K562 (cell line): ENCODE measurements at regions not wholly inside any gene's neighbourhood (a gene's known extent, or its start where the extent isn't known, plus 50 kb on each side); places are given as distances from the start of the nearest gene placed in this dataset.

Source experiments
- ATAC-seq: fragments of 200-7000 bp; cut with Tn5 transposase; 3 replicates; pipeline ENCODE4 v1.9.1; 2020; ENCODE audit warnings: moderate library complexity
- BruUV-seq: library from RNA; stranded (reverse); fragments of 400-500 nt; replicated peaks from 2 replicates; lab custom pipeline; 2021; lab: Mats Ljungman, UMichigan
- CTCF ChIA-PET: fragments of 300-600 bp; formaldehyde crosslinking; extraction: SDS; loops from one replicate; lab custom pipeline; 2021; ENCODE audit warnings: low intra/inter-chr PET ratio; lab: Yijun Ruan, JAX
- POLR2A ChIA-PET: fragments of 300-600, 350-650 bp; sonication (Branson Sonifier 250); formaldehyde crosslinking; extraction: SDS; loops from one replicate; lab custom pipeline; 2021; ENCODE audit warnings: antibody characterized with exemption, inconsistent platforms; lab: Yijun Ruan, JAX
- DNase-seq, 4 experiments: peaks; one replicate each; pipeline versions ENCODE4 v3.0.0 to v3.0.0-alpha.2; 2011 to 2018; ENCODE audit warnings: low spot score in 3 of 4, mixed read lengths in 3 of 4; ENCODE audit errors: extremely low read depth in 1 of 4
- FAIRE-seq: peaks from 2 replicates; lab custom pipeline; 2011; peaks lifted over from hg19 to GRCh38; lab: Jason Lieb, UNC
- H2AFZ ChIP-seq: 2 replicates; pipeline ENCODE4 v1.6.0; 2011; ENCODE audit warnings: low read depth, low read length, control low read depth, inconsistent platforms
- H3K27ac ChIP-seq: fragments of 200-600 bp; 3 replicates; pipeline ENCODE4 v1.8.0; 2011; ENCODE audit warnings: low read depth, mild to moderate bottlenecking, control low read depth, inconsistent platforms, low read length, moderate library complexity, mixed read lengths; ENCODE audit errors: extremely low read depth
- H3K27me3 ChIP-seq, 2 experiments: fragments of 300-600 bp in 1 of 2; 2 replicates in 1 of 2; 3 replicates in 1 of 2; pipeline versions ENCODE4 v1.6.0 to v1.8.0; 2011; ENCODE audit warnings: inconsistent platforms in 2 of 2, low read length in 2 of 2, mild to moderate bottlenecking in 1 of 2, mixed read lengths in 1 of 2, moderate library complexity in 1 of 2; ENCODE audit not compliant: control insufficient read depth in 2 of 2, insufficient read depth in 2 of 2
- H3K36me3 ChIP-seq: fragments of 300-600 bp; 3 replicates; pipeline ENCODE4 v1.8.0; 2011; ENCODE audit warnings: mild to moderate bottlenecking, low read length, inconsistent platforms; ENCODE audit not compliant: control insufficient read depth, insufficient read depth
- H3K4me1 ChIP-seq, 2 experiments: fragments of 200-600 bp in 1 of 2; replicated peaks in 1 of 2; 2 replicates in 1 of 2; 3 replicates in 1 of 2; pipeline versions ENCODE4 v1.5.1 to v1.8.0; 2011; ENCODE audit warnings: inconsistent platforms in 2 of 2, low read length in 2 of 2, mild to moderate bottlenecking in 1 of 2, mixed read lengths in 1 of 2, moderate library complexity in 1 of 2; ENCODE audit not compliant: control insufficient read depth in 2 of 2, insufficient read depth in 2 of 2
- H3K4me2 ChIP-seq: 2 replicates; pipeline ENCODE4 v1.6.1; 2011; ENCODE audit warnings: low read length, control low read depth, inconsistent platforms, mixed read lengths; ENCODE audit not compliant: insufficient read depth
- H3K4me3 ChIP-seq: fragments of 200-600 bp; sonication (generic), shearing (Covaris generic); 2 replicates; pipeline ENCODE4 v1.5.1; 2016; ENCODE audit warnings: control low read depth, inconsistent platforms
- H3K79me2 ChIP-seq: fragments of 200-600 bp; 3 replicates; pipeline ENCODE4 v1.8.0; 2011; ENCODE audit warnings: low read length, inconsistent platforms; ENCODE audit not compliant: control insufficient read depth, insufficient read depth
- H3K9ac ChIP-seq, 2 experiments: 2 replicates each; pipeline versions ENCODE4 v1.6.0 to v1.6.1; 2011; ENCODE audit warnings: low read depth in 2 of 2, low read length in 2 of 2, control low read depth in 1 of 2, inconsistent platforms in 1 of 2, mild to moderate bottlenecking in 1 of 2, mixed read lengths in 1 of 2; ENCODE audit not compliant: insufficient read depth in 1 of 2
- H3K9me1 ChIP-seq: one replicate; pipeline ENCODE4 v1.6.0; 2011; ENCODE audit warnings: inconsistent platforms, mild to moderate bottlenecking, low read length, moderate library complexity; ENCODE audit not compliant: control insufficient read depth, insufficient read depth
- H3K9me3 ChIP-seq: replicated peaks from 2 replicates; pipeline ENCODE4 v1.5.1; 2011; ENCODE audit warnings: low read depth, low read length, inconsistent platforms; ENCODE audit not compliant: control insufficient read depth, insufficient read depth
- H4K20me1 ChIP-seq: replicated peaks from 2 replicates; pipeline ENCODE4 v1.6.1; 2011; ENCODE audit warnings: low read length, inconsistent platforms, mixed read lengths; ENCODE audit not compliant: control insufficient read depth, insufficient read depth
- E2F3 ChIP-seq: fragments of 250-450 bp; sonication (Bioruptor Pico); IDR thresholded peaks from 2 replicates; pipeline ENCODE4 v1.4.0; 2020; ENCODE audit warnings: mild to moderate bottlenecking
- FOXK2 ChIP-seq, 2 experiments: fragments of 450-650 bp; IDR thresholded peaks in 1 of 2; conservative IDR thresholded peaks in 1 of 2; 2 replicates each; pipeline ENCODE4 v1.6.1; 2016; ENCODE audit warnings: low read depth in 2 of 2, mild to moderate bottlenecking in 1 of 2
- GTF2E2 ChIP-seq: fragments of 200-800 bp; sonication (Bioruptor generic); IDR thresholded peaks from 2 replicates; pipeline ENCODE4 v1.6.1; 2016; ENCODE audit warnings: missing genetic modification characterization, missing compliant biosample characterization
- KAT2B ChIP-seq: IDR thresholded peaks from one replicate; pipeline ENCODE4 v1.6.1; 2012; ENCODE audit warnings: low read depth, mild to moderate bottlenecking, control low read depth, inconsistent platforms, low read length, moderate library complexity
- MCM5 ChIP-seq: fragments of 450-650 bp; IDR thresholded peaks from 2 replicates; pipeline ENCODE4 v1.6.1; 2016; ENCODE audit warnings: low read depth
- NR1H2 ChIP-seq: sonication (generic); formaldehyde crosslinking; IDR thresholded peaks from 2 replicates; pipeline ENCODE4 v1.4.0; 2020; ENCODE audit warnings: mild to moderate bottlenecking, missing genetic modification reagents
- PHTF2 ChIP-seq: fragments of 250-450 bp; sonication (Bioruptor Pico); IDR thresholded peaks from 2 replicates; pipeline ENCODE4 v1.5.0; 2021; ENCODE audit warnings: mild to moderate bottlenecking
- PRMT5 ChIP-seq: sonication (generic); formaldehyde crosslinking; IDR thresholded peaks from 2 replicates; pipeline ENCODE4 v1.5.0; 2020; ENCODE audit warnings: missing genetic modification reagents
- PTRF ChIP-seq: fragments of 450-650 bp; IDR thresholded peaks from 2 replicates; pipeline ENCODE4 v1.6.1; 2016; ENCODE audit warnings: mild to moderate bottlenecking, missing genetic modification characterization, missing compliant biosample characterization
- SP2 ChIP-seq: IDR thresholded peaks from 2 replicates; pipeline ENCODE4 v1.6.1; 2011; ENCODE audit warnings: mild to moderate bottlenecking, low read depth, low read length, moderate library complexity; ENCODE audit not compliant: poor library complexity, severe bottlenecking; ENCODE audit errors: extremely low read depth
- XRCC4 ChIP-seq: IDR thresholded peaks from one replicate; pipeline ENCODE4 v1.6.1; 2011; ENCODE audit not compliant: insufficient read depth, insufficient read length; ENCODE audit errors: extremely low read depth
- ZBTB7A ChIP-seq: IDR thresholded peaks from 2 replicates; pipeline ENCODE4 v1.6.1; 2011; ENCODE audit warnings: low read depth, mild to moderate bottlenecking, low read length, moderate library complexity, borderline replicate concordance; ENCODE audit not compliant: control insufficient read depth
- ZNF3 ChIP-seq: fragments of 250-450 bp; sonication (Bioruptor Pico); IDR thresholded peaks from 2 replicates; pipeline ENCODE4 v1.5.0; 2021; ENCODE audit warnings: mild to moderate bottlenecking, moderate library complexity
- ZNF584 ChIP-seq: fragments of 200-800 bp; sonication (Bioruptor generic); IDR thresholded peaks from 2 replicates; pipeline ENCODE4 v1.6.1; 2016; ENCODE audit warnings: low read depth, mild to moderate bottlenecking, missing genetic modification characterization, missing compliant biosample characterization
- WGBS: fragments of 100-300 bp; shearing (Covaris generic); methylation state at CpG from one replicate; pipeline ENCODE4 v1.1.6; 2016; ENCODE audit warnings: low coverage, mixed read lengths; ENCODE audit not compliant: insufficient coverage; ENCODE audit errors: missing lambda C conversion rate; 5-methylcytosine and 5-hydroxymethylcytosine counted together
- in situ Hi-C: fragments of 300-500 bp; cut with MboI; formaldehyde crosslinking; loops from 4 replicates; pipeline ENCODE4 v1.15.0; 2018; ENCODE audit warnings: inconsistent platforms, mixed read lengths
- intact Hi-C: fragments of 100-400 bp; cut with micrococcal nuclease; formaldehyde crosslinking; loops from 2 replicates; pipeline ENCODE4 v1.14.2; 2022
- TF ChIP-seq, protein P1 (sequence below): sonication (generic); formaldehyde crosslinking; IDR thresholded peaks from 2 replicates; pipeline ENCODE4 v1.8.1; 2022; ENCODE audit warnings: missing genetic modification reagents

DNA sequence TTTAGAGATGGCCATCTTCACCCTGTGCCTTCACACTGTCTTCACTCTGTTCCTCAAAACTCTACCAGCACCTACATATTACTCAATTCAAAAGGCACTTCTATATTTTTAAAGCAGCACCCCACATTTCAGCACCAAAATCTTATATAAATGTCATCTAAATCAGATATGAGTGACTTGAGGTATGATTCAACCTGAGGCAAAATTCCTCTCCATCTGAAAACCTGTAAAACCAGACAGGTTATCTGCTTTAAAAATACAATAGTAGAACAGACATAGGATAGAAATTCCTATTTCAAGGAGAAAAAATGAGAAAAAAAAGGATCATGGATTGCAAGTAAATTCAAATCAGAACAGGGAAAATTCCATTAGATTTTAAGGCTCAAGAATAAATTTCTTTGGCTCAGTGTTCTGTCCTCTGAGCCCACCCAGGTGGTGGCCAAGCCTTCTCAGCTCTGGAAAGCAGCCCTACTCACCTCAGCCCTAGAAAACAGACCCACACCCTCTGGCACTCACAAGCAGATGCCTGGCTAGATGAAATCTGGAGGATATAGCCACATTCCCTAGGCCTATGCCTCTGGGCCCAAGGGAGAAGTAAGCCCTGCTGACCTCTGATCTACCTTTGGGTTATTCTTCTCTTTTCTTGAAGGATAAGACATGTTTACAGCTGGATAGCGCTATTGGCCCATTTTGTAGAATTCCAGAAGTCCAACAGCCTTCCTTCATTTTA is 211.1 kb upstream of the XIST start (continued):
- TF ChIP-seq SP2 (no peak), KAT2B (no peak), ZBTB7A (no peak), ZNF584 (CRISPR knock-in tag) (no peak), PHTF2 (CRISPR knock-in tag) (no peak), FOXK2 (conservative IDR thresholded peaks at IDR 0.05 in 1 of 2, IDR thresholded peaks at IDR 0.05 in 1 of 2; ENCODE audit: low read depth in 2 of 2) (no peak), PRMT5 (CRISPR knock-in tag) (no peak)
- TF ChIP-seq, all 486 proteins: peak for 0

DNA sequence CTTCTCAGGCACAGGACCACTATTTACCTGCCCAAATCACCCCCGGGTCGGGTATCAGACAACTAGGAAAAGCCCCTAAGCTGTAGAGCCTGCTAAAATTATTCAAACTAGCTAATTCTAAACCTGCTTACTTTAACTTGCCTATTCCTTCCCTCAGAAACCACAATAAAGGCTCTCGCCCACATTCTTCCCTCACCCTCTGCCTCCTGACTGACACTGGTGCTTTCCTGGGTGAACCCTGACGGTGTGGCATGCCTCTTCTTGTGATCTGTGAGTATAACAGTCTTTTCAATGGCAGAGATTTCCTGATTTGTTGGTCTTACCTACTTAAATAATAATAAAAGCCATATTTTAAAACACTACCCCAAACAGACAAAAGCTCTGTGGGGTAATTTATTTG is 209.4 kb upstream of the XIST start:
- intact Hi-C loops = no loop called here
- H3K4me3 ChIP-seq = no peak overlapping the region
- POLR2A ChIA-PET = interaction anchor here (0.6 kb wide), 1 partner anchor 13 kb away, joined by 3 read pairs; no protein-coding TSS in a partner anchor
- H3K4me1 ChIP-seq = no peaks in the 10 kb centered on the region
- CTCF ChIA-PET = no interaction called here
- DNase-seq (no peak), ATAC-seq (no peak), FAIRE-seq (no peak)
- H3K36me3 ChIP-seq = no peaks in the 10 kb centered on the region
- no peak overlapping the region for H3K4me2 ChIP-seq
- no peak overlapping the region for H3K9ac ChIP-seq
- 4% methylated on average over 4 of the region's 4 CpGs for WGBS
- peaks cover 0 to 4% of the 10 kb centered on the region in 2 experiments; a peak in 3 of 5 replicates for H3K27me3 ChIP-seq
- in situ Hi-C loops = no loop called here
- no peak overlapping the region for H3K27ac ChIP-seq
- no peaks in the 10 kb centered on the region for H3K79me2 ChIP-seq
- H3K9me1 ChIP-seq = no peaks in the 10 kb centered on the region
- BruUV-seq = no TSS peak
- TF ChIP-seq E2F3 (CRISPR knock-in tag) (no peak), NR1H2 (CRISPR knock-in tag) (no peak), MCM5 (no peak), GTF2E2 (tag) (no peak), PTRF (tag) (no peak), ZNF3 (CRISPR knock-in tag) (no peak), XRCC4 (no peak)
- TF ChIP-seq, protein P1, sequence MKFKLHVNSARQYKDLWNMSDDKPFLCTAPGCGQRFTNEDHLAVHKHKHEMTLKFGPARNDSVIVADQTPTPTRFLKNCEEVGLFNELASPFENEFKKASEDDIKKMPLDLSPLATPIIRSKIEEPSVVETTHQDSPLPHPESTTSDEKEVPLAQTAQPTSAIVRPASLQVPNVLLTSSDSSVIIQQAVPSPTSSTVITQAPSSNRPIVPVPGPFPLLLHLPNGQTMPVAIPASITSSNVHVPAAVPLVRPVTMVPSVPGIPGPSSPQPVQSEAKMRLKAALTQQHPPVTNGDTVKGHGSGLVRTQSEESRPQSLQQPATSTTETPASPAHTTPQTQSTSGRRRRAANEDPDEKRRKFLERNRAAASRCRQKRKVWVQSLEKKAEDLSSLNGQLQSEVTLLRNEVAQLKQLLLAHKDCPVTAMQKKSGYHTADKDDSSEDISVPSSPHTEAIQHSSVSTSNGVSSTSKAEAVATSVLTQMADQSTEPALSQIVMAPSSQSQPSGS (CRISPR knock-in tag) = no peak
- H2AFZ ChIP-seq = no peak overlapping the region
- H4K20me1 ChIP-seq = no peaks in the 10 kb centered on the region
- no peaks in the 10 kb centered on the region for H3K9me3 ChIP-seq
